COLO668 (cell line): ENCODE measurements at regions not wholly inside any gene's neighbourhood (a gene's known extent, or its start where the extent isn't known, plus 50 kb on each side); places are given as distances from the start of the nearest gene placed in this dataset.

ENCODE experiments used
- DNase-seq: peaks from one replicate; lab custom pipeline; 2025; ENCODE audit not compliant: unreplicated experiment; lab: John Stamatoyannopoulos, UW

GRCh38 chr19:29323021-29323430, 110.1 kb upstream of the UQCRFS1 start:
- DNase-seq, result no peak

GRCh38 chr19:29323440-29324290, 110.7 kb upstream of the UQCRFS1 start:
- DNase-seq, result no peak

- DNase-seq, result no peak
Measured at GRCh38 chr19:29324291-29324680, 111.3 kb upstream of the UQCRFS1 start.

- no peak for DNase-seq
Measured at GRCh38 chr19:29324717-29325116, 111.8 kb upstream of the UQCRFS1 start.

- no peak for DNase-seq
Measured at GRCh38 chr19:29325241-29325975, 112.5 kb upstream of the UQCRFS1 start.

- no peak for DNase-seq
Measured at GRCh38 chr19:29326351-29326750, 113.4 kb upstream of the UQCRFS1 start.

- DNase-seq, result no peak
Measured at GRCh38 chr19:29326849-29327840, 114.2 kb upstream of the UQCRFS1 start.

GRCh38 chr19:29328586-29328985, 115.6 kb upstream of the UQCRFS1 start:
- DNase-seq, result no peak

GRCh38 chr19:29329460-29330134, 116.6 kb upstream of the UQCRFS1 start:
- DNase-seq, result no peak

- no peak for DNase-seq
Measured at GRCh38 chr19:29336425-29336824, 123.5 kb upstream of the UQCRFS1 start.

GRCh38 chr19:29337029-29337428, 124.1 kb upstream of the UQCRFS1 start:
- DNase-seq, result no peak

- no peak for DNase-seq
Measured at GRCh38 chr19:29338480-29338879, 125.5 kb upstream of the UQCRFS1 start.

- DNase-seq, result no peak
Measured at GRCh38 chr19:29342721-29343120, 129.8 kb upstream of the UQCRFS1 start.

GRCh38 chr19:29364224-29364726, 151.3 kb upstream of the UQCRFS1 start:
- DNase-seq, result no peak

GRCh38 chr19:29364999-29365398, 152.0 kb upstream of the UQCRFS1 start:
- DNase-seq, result no peak

- DNase-seq, result no peak
Measured at GRCh38 chr19:29365836-29366417, 153.0 kb upstream of the UQCRFS1 start.

- no peak for DNase-seq
Measured at GRCh38 chr19:29366757-29367156, 153.8 kb upstream of the UQCRFS1 start.

GRCh38 chr19:29367791-29368222, 154.9 kb upstream of the UQCRFS1 start:
- no peak for DNase-seq

- no peak for DNase-seq
Measured at GRCh38 chr19:29370276-29370675, 155.5 kb upstream of the VSTM2B start.
